ENCODE measurements at regions not wholly inside any gene's neighbourhood (a gene's known extent, or its start where the extent isn't known, plus 50 kb on each side); places are given as distances from the start of the nearest gene placed in this dataset.
"Not testable (repeated sequence)": the region's sequence is repeated elsewhere in the genome, so short reads cannot be mapped to it uniquely, and the experiment has no call there.

- TF ChIP-seq CTCF (IDR thresholded peaks at IDR 0.05; ENCODE audit: low read depth, low read length) = no peak
These were observed 589.9 kb downstream of the MATN1 start for GRCh38 chr1:30133414-30134055.

GRCh38 chr1:30132602-30133286 lies 590.6 kb downstream of the MATN1 start:
- H3K4me3 ChIP-seq (ENCODE audit: low read depth, low read length) = no peak overlapping the region
- TF ChIP-seq CTCF (IDR thresholded peaks at IDR 0.05; ENCODE audit: low read depth, low read length) = no peak

More at GRCh38 chr1:30133414-30134055, 589.9 kb downstream of the MATN1 start:
- H3K4me3 ChIP-seq (ENCODE audit: low read depth, low read length) = no peak overlapping the region

- H3K4me3 ChIP-seq (ENCODE audit: low read depth, low read length) = not testable (repeated sequence)
These were observed 592.8 kb downstream of the MATN1 start for GRCh38 chr1:30130566-30130965.

- no peak overlapping the region for H3K4me3 ChIP-seq (ENCODE audit: low read depth, low read length)
- no peak for TF ChIP-seq CTCF (IDR thresholded peaks at IDR 0.05; ENCODE audit: low read depth, low read length)
These were observed 593.3 kb downstream of the MATN1 start for GRCh38 chr1:30130099-30130498.

GRCh38 chr1:30129421-30130055 lies 593.8 kb downstream of the MATN1 start:
- TF ChIP-seq CTCF (IDR thresholded peaks at IDR 0.05; ENCODE audit: low read depth, low read length) = no peak
- no peak overlapping the region for H3K4me3 ChIP-seq (ENCODE audit: low read depth, low read length)

GRCh38 chr1:30129001-30129408 lies 594.4 kb downstream of the MATN1 start:
- H3K4me3 ChIP-seq (ENCODE audit: low read depth, low read length) = no peak overlapping the region
- TF ChIP-seq CTCF (IDR thresholded peaks at IDR 0.05; ENCODE audit: low read depth, low read length) = no peak

GRCh38 chr1:30126848-30127247 lies 596.5 kb downstream of the MATN1 start:
- no peak for TF ChIP-seq CTCF (IDR thresholded peaks at IDR 0.05; ENCODE audit: low read depth, low read length)
- no peak overlapping the region for H3K4me3 ChIP-seq (ENCODE audit: low read depth, low read length)

All from WI38 (cell line).